GM12801 (cell line): ENCODE measurements at regions not wholly inside any gene's neighbourhood (a gene's known extent, or its start where the extent isn't known, plus 50 kb on each side); places are given as distances from the start of the nearest gene placed in this dataset.

Source experiments
- TF ChIP-seq, protein P1 (sequence below): IDR thresholded peaks from one replicate; pipeline ENCODE4 v1.5.1; 2011; ENCODE audit warnings: control low read depth; ENCODE audit not compliant: insufficient read length; ENCODE audit errors: extremely low read depth

DNA sequence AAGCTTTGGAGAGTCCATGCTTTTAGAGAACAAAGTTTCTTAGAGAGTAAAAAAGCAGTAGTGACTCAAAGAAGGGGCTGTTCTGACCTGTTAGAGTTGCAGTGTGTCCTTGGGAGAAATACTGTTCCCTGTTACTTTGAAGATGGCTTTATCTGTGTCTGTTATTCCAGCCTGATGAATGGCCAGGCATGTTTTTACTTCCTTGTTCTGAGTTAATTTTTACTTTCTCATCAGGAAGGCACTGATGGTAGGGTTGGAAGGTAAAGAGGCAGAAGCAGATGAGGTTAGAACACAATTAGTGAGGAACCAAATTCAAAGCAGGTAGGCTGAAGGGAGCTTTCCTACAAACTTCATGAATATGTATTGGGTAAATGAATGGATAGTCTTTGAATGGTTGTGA is 138.5 kb upstream of the PRKCQ start:
- TF ChIP-seq, protein P1, sequence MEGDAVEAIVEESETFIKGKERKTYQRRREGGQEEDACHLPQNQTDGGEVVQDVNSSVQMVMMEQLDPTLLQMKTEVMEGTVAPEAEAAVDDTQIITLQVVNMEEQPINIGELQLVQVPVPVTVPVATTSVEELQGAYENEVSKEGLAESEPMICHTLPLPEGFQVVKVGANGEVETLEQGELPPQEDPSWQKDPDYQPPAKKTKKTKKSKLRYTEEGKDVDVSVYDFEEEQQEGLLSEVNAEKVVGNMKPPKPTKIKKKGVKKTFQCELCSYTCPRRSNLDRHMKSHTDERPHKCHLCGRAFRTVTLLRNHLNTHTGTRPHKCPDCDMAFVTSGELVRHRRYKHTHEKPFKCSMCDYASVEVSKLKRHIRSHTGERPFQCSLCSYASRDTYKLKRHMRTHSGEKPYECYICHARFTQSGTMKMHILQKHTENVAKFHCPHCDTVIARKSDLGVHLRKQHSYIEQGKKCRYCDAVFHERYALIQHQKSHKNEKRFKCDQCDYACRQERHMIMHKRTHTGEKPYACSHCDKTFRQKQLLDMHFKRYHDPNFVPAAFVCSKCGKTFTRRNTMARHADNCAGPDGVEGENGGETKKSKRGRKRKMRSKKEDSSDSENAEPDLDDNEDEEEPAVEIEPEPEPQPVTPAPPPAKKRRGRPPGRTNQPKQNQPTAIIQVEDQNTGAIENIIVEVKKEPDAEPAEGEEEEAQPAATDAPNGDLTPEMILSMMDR: no peak

DNA sequence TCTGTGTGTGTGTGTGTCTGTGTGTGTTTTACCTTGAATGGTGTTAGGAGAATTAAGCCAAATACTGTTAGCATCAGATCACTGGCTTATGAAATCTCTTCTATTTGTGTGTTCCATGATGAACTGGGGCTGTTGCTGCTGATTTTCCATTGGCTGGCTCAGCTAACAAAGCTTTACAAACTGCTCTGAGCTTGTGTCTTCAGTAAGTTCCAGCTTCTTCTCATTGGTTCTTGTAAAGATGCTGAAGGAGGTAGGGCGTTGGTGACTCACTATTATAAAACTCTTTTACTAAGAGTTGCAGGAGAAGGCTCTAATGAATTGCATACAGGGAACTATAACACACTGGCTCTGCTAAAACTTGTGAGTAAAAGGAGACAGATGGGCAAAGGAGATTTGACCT is 136.4 kb upstream of the PRKCQ start:
- TF ChIP-seq, protein P1: no peak

DNA sequence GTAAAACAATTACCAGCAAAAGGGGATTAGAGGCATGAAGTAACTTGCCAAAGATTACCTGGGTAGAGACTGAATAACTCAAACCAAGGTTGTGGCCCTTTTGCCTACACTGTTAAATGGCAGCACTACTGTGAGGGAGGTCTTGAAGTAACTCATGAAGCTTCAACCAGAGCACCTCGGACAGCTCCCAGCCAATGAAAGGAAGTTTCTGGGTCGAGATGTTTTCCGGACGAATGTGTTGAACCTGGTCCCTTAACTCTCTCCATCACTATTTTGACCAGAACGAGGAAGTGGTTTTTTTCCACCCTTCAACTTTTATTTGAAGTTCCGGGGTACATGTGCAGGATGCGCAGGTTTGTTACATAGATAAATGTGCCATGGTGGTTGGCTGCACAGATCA is 133.6 kb upstream of the PRKCQ start:
- TF ChIP-seq, protein P1: no peak

DNA sequence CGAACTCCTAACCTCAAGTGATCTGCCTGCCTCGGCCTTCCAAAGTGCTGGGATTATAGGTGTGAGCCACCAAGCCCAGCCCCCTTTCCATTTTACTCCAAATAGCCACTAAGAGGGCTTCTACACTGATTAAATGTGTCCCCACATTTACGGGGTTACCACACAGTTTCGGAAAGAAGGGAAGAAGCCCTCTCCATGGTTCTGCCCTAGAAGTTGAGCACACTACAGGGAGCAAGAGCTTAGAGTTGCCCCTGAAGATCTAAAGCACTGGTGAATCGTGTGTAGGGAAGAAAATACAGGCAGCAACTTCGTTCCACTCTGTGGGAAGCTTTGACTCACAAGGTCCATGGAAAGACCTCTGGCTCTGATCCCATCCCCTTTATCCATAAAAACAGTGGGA is 133.0 kb upstream of the PRKCQ start:
- TF ChIP-seq, protein P1: no peak

DNA sequence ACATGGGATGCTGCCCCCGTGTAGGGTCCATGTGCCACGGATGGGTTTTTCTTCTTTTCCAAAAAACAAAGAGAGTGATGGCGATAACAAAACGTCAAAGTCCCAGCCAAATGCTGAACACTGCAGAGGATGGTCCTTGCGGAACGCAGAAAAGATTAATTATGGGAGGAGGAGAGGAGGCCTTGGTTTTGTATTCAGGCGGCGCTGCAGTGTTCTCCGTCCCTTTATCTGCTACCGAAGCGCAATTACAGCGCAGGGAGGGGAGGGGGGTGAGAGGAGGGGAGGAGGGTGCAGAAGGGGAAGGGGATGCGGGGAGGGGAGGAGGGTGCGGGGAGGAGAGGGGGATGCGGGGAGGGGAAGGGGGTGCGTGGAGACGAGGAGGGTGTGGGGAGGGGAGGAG is 131.8 kb upstream of the PRKCQ start:
- TF ChIP-seq, protein P1: no peak

DNA sequence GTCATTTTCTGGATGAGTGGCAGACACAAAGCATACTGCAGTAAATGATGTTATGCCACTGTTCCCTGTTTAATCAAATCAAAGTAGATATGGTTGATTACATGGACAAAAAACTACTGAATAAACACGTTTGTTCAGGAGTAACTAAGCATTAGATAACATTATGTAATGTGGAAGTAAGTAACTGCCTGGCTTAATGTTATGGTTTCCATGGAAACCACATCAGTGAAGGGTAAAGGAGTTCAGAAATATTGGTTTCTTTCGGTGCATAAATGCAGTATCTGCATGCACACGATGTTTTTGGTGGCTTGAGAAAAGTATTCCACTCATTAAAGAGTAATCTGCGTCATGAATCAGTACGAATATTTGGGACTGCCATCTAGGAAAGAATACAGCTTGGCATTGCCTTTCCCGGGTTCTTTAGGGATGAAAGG is 131.3 kb upstream of the PRKCQ start:
- TF ChIP-seq, protein P1: no peak

DNA sequence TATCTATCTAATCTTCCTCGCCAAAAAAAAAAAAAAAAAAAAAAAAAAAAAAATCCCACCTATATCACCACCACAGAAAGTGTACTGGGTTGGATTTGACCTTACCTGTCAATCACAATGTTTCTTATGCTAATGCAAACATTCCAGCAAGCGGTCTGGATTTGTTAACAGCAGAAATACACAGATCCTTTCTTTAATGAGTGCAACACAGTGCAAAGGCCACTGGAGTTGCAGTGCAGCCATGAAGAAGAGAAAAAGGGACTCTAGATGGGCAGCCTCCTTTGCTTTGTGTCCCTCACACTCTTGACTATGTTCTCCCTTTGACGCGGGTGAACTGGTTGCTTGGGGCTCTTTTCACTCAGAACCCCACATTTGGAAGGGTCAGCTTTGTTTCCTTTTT is 127.3 kb upstream of the PRKCQ start:
- TF ChIP-seq, protein P1: no peak

DNA sequence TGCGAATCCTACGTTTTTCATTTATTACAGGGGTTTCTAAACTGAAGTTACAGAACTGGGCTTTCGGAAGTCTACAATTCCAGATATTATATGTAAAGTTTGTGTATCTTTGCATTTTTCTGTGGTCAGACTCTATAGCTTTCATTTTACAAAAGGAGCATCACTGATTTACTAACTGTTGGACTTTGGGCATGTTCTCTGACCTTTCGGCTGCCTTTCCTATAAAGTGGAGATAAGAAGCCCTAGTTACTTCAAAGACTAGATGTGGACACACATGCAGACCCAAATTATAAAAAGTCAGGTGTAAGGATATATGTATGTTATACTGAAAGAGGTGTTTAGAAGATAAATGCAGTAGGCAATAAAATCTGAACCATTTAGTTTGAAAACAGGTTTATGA is 126.6 kb upstream of the PRKCQ start:
- TF ChIP-seq, protein P1: no peak
